ENCODE measurements at regions not wholly inside any gene's neighbourhood (a gene's known extent, or its start where the extent isn't known, plus 50 kb on each side); places are given as distances from the start of the nearest gene placed in this dataset.

GRCh38 chr14:106651016-106651415 lies 1124.6 kb downstream of the TMEM121 start:
- DNase-seq (ENCODE audit: low read depth in 1 of 2, low spot score in 2 of 2) (no peak), FAIRE-seq (no peak)
- H4K8ac ChIP-seq (ENCODE audit: extremely low read depth, insufficient read depth, low read length): no peak overlapping the region
- H3K23me2 ChIP-seq (ENCODE audit: low read depth, low read length): no peaks in the 10 kb centered on the region
- no peak overlapping the region for H3K27ac ChIP-seq (ENCODE audit: low read depth, low read length)
- H3K4me1 ChIP-seq (replicated peaks in 1 of 4; ENCODE audit: control insufficient read depth in 3 of 4, insufficient read depth in 4 of 4, low read length in 3 of 4): no peaks in the 10 kb centered on the region
- no peak overlapping the region for H3K4me2 ChIP-seq (ENCODE audit: insufficient read depth in 1 of 2, low read depth in 2 of 2, low read length in 2 of 2)
- H3K9me3 ChIP-seq (ENCODE audit: insufficient read depth in 2 of 2, low read depth in 1 of 2, low read length in 1 of 2): peaks cover 47 to 71% of the 10 kb centered on the region in 2 experiments
- no peak overlapping the region for H4K91ac ChIP-seq (replicated peaks; ENCODE audit: insufficient read length, low read length)
- H2BK120ac ChIP-seq (replicated peaks; ENCODE audit: low read depth, low read length): no peak overlapping the region
- no peaks in the 10 kb centered on the region for H3K27me3 ChIP-seq (replicated peaks in 1 of 4; ENCODE audit: control insufficient read depth in 3 of 4, extremely low read depth in 1 of 4, insufficient read depth in 3 of 4, low read length in 3 of 4)
- no peaks in the 10 kb centered on the region for H3K79me2 ChIP-seq (ENCODE audit: control insufficient read depth in 1 of 2, insufficient read depth in 2 of 2, low read length in 2 of 2)
- no peaks in the 10 kb centered on the region for H3K36me3 ChIP-seq (ENCODE audit: control insufficient read depth in 2 of 4, insufficient read depth in 4 of 4, low read length in 3 of 4)
- H3K18ac ChIP-seq (ENCODE audit: extremely low read depth, low read length): no peak overlapping the region
- no peak overlapping the region for H3K9ac ChIP-seq (replicated peaks in 1 of 4; ENCODE audit: extremely low read depth in 1 of 4, low read depth in 3 of 4, low read length in 3 of 4)
- H3K4me3 ChIP-seq (ENCODE audit: extremely low read depth in 1 of 4, insufficient read depth in 2 of 4, low read depth in 3 of 4, low read length in 4 of 4): no peak overlapping the region
- H2AK5ac ChIP-seq (ENCODE audit: low read depth, low read length): no peak overlapping the region
- H3K79me1 ChIP-seq (ENCODE audit: low read depth, low read length): no peaks in the 10 kb centered on the region
- H3K14ac ChIP-seq (ENCODE audit: insufficient read length): no peak overlapping the region
- TF ChIP-seq CHD2 (IDR thresholded peaks at IDR 0.05; ENCODE audit: low read length): no peak
- no peak for TF ChIP-seq HDAC2 (IDR thresholded peaks at IDR 0.05; ENCODE audit: borderline replicate concordance in 1 of 2, low read depth in 2 of 2, low read length in 2 of 2)
- no peak for TF ChIP-seq POU5F1 (IDR thresholded peaks at IDR 0.05; ENCODE audit: low read depth, low read length)
- no peak for TF ChIP-seq POLR2A (IDR thresholded peaks at IDR 0.05; ENCODE audit: control extremely low read depth in 1 of 2, low read depth in 2 of 2, low read length in 2 of 2)
- TF ChIP-seq RAD21 (IDR thresholded peaks at IDR 0.05 in 1 of 2, conservative IDR thresholded peaks at IDR 0.05 in 1 of 2; ENCODE audit: low read depth in 2 of 2, low read length in 2 of 2): no peak
- no peak for TF ChIP-seq KDM5A (IDR thresholded peaks at IDR 0.05; ENCODE audit: low read length)
- no peak for TF ChIP-seq NANOG (IDR thresholded peaks at IDR 0.05; ENCODE audit: insufficient read depth, low read depth, low read length, poor library complexity, severe bottlenecking)
- no peak overlapping the region for H3K56ac ChIP-seq (replicated peaks; ENCODE audit: insufficient read length, low read depth, low read length)
- H2BK15ac ChIP-seq (ENCODE audit: low read length): no peak overlapping the region
- H2AFZ ChIP-seq (ENCODE audit: low read length): no peak overlapping the region
- no peak overlapping the region for H3K23ac ChIP-seq (ENCODE audit: insufficient read length)
- no peak overlapping the region for H3K4ac ChIP-seq (replicated peaks; ENCODE audit: insufficient read length, low read depth, low read length)
- no peaks in the 10 kb centered on the region for H4K20me1 ChIP-seq (replicated peaks in 1 of 2; ENCODE audit: control insufficient read depth in 1 of 2, insufficient read depth in 2 of 2, low read length in 2 of 2)
- WGBS, 2 experiments (ENCODE audit: extremely low coverage in 1 of 2, insufficient coverage in 1 of 2, insufficient read length in 1 of 2, insufficient replicate concordance in 2 of 2, low coverage in 1 of 2, low lambda C conversion rate in 2 of 2, missing lambda C conversion rate in 1 of 2): 0% methylated on average over 1 of the region's 1 CpG; no CpG with 5 or more reads in 1 of the 2 experiments
- ChIA-PET CTCF (ENCODE audit: partially characterized antibody) (interaction anchor here (1.8 kb wide), 1 partner anchor 8 kb away, joined by 4 read pairs; no protein-coding TSS in a partner anchor), POLR2A (ENCODE audit: partially characterized antibody) (no interaction called here)
- H4K5ac ChIP-seq (ENCODE audit: insufficient read length, low read depth, low read length): no peak overlapping the region
- H2BK12ac ChIP-seq (ENCODE audit: low read depth, low read length): no peak overlapping the region
- H2BK5ac ChIP-seq (ENCODE audit: low read depth, low read length): no peak overlapping the region
- no peak overlapping the region for H2BK20ac ChIP-seq (ENCODE audit: low read length)

All from H1 (cell line).